IgD-negative memory B cell (primary cell): ENCODE measurements at regions not wholly inside any gene's neighbourhood (a gene's known extent, or its start where the extent isn't known, plus 50 kb on each side); places are given as distances from the start of the nearest gene placed in this dataset.

ENCODE experiments used
- H3K27ac Mint-ChIP-seq, 3 donors: one replicate each; pipeline ENCODE4 v1.8.0; 2020 to 2022; ENCODE audit warnings: mild to moderate bottlenecking in 3 of 3, mixed read lengths in 3 of 3, moderate library complexity in 1 of 3
- H3K27me3 Mint-ChIP-seq: one replicate; pipeline ENCODE4 v1.8.0; 2021; ENCODE audit warnings: mixed read lengths
- H3K36me3 Mint-ChIP-seq: one replicate; pipeline ENCODE4 v1.8.0; 2020; ENCODE audit warnings: mild to moderate bottlenecking, mixed read lengths
- H3K4me1 Mint-ChIP-seq, 3 donors: one replicate each; pipeline ENCODE4 v1.8.0; 2020 to 2022; ENCODE audit warnings: mixed read lengths in 3 of 3, mild to moderate bottlenecking in 1 of 3
- H3K4me3 Mint-ChIP-seq, 4 donors: one replicate each; pipeline ENCODE4 v1.8.0; 2020 to 2022; ENCODE audit warnings: mild to moderate bottlenecking in 4 of 4, mixed read lengths in 4 of 4, moderate library complexity in 3 of 4
- H3K9me3 Mint-ChIP-seq, 3 donors: one replicate each; pipeline ENCODE4 v1.8.0; 2020 to 2021; ENCODE audit warnings: mixed read lengths in 3 of 3, mild to moderate bottlenecking in 1 of 3

DNA sequence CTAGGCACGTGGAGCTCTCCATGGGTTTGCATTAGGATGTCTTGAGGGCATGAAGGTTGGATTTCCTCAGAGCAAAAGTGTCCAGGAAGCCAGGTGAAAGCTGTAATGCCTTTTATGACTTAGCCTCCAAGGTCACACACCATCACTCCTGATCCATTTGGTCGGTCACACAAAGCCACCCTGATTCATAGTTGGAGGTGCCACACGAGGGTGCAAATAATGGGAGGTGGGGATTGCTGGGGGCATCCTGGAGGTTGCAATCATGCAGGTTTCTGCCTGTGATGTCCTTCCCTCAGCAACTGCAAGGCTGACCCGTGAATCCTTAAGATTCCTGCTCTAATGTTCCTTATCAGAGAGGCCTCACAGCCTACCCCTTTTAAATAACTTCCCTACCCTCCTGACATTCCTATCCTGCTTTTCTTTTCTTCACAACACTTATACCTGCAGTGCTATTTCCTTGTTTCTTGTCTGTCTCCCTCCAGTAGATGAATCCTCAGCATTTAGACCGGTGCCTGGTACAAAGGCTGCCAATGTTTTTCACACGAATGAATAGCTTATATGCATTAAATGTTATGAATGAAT is 97.1 kb downstream of the LIPG start:
- no peak overlapping the region for H3K27ac Mint-ChIP-seq
- H3K27me3 Mint-ChIP-seq: peaks cover 8% of the 10 kb centered on the region
- no peaks in the 10 kb centered on the region for H3K4me1 Mint-ChIP-seq
- no peaks in the 10 kb centered on the region for H3K9me3 Mint-ChIP-seq
- H3K36me3 Mint-ChIP-seq: no peaks in the 10 kb centered on the region
- no peak overlapping the region for H3K4me3 Mint-ChIP-seq

DNA sequence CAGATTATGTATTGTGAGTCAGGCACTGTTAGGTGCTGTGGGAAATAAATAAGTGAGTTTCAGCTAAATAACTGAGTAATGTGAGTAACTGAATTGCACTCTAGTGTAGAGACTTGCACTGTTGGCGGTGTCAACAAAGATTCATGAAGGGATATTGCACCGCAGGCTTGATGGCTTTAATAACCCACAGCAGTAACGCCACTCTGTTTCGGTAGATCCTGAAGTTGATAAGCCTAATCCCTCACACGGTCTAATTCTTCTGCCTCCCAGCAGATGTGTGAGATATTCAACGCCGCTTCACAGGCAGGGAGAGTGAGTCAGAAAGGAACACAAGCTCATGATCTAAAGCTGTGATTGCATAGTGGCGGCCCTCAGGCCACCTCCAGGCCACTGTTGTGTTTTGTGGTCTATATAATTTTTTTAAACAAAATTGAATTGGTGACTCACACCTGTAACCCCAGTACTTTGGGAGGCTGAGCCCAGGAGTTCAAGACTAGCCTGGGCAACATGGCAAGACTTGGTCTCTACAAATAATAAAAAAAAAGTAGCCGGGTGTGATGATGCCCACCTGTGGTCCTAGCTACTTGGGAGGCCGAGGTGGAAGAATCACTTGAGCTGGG is 94.3 kb downstream of the LIPG start:
- Mint-ChIP-seq H3K27ac (no peak overlapping the region), H3K4me3 (no peak overlapping the region), H3K36me3 (no peaks in the 10 kb centered on the region), H3K27me3 (peaks cover 5% of the 10 kb centered on the region), H3K9me3 (no peaks in the 10 kb centered on the region), H3K4me1 (peaks cover 0 to 2% (median 0%) of the 10 kb centered on the region in 3 donors)

DNA sequence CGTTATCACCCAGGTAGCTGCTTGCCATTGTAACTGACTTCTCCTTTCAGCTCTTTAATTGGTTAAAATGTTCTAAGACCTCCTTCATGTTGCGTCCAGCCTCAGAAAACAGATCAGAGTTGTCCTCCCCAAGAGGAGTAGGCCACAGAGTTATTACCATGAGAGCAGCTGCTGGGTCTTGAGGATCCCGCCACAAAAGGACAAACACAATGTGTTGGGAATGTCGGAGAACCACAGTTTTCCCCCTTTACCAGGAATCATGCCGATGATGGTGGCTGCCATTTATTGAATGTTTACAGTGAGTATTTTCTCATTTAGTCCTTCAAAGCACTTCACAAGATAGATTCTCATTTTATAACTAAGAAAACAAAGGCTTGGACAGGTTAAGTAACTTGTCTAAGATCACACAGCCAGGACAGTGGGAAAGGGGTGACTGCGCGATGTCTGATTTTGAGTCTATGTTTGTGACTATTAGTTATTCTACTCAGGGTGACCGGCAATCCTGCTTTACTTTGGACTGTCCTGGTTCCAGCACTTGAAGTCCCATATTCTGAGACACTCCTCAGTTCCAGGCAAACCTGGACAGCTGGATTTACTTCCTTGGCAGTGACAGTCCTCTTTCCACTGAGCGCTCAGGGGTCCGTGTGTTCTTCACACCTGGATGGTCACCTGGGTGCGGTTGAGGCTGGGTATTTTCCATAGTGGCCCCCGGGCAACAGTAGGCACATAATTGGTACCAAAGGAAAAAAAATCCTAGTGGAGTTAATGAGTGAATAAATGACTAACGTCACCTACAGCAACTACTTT is 93.6 kb downstream of the LIPG start:
- no peaks in the 10 kb centered on the region for H3K36me3 Mint-ChIP-seq
- H3K27ac Mint-ChIP-seq: no peak overlapping the region
- H3K4me1 Mint-ChIP-seq: peaks cover 0 to 2% (median 0%) of the 10 kb centered on the region in 3 donors
- H3K27me3 Mint-ChIP-seq: peaks cover 2% of the 10 kb centered on the region
- H3K9me3 Mint-ChIP-seq: no peaks in the 10 kb centered on the region
- no peak overlapping the region for H3K4me3 Mint-ChIP-seq

DNA sequence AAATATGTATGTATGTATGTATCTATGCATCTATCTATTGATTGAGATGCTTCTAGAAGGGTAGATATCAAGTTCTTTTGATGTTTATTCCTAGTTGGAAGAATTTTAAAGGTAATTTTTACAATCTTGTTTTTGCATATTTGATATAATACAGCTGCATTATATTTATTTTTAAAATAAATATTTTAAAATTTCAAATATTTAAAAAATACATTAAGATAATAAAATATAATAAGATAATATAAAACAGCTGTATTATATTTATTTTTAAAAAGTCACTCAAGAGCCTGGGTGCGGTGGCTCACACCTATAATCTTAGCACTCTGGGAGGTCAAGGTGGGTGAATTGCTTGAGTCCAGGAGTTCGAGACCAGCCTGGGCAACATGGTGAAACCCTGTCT is 92.5 kb downstream of the LIPG start:
- H3K27ac Mint-ChIP-seq: no peak overlapping the region
- H3K36me3 Mint-ChIP-seq: no peaks in the 10 kb centered on the region
- no peaks in the 10 kb centered on the region for H3K9me3 Mint-ChIP-seq
- H3K27me3 Mint-ChIP-seq: peaks cover 2% of the 10 kb centered on the region
- H3K4me1 Mint-ChIP-seq: peaks cover 0 to 2% (median 0%) of the 10 kb centered on the region in 3 donors
- H3K4me3 Mint-ChIP-seq: no peak overlapping the region

DNA sequence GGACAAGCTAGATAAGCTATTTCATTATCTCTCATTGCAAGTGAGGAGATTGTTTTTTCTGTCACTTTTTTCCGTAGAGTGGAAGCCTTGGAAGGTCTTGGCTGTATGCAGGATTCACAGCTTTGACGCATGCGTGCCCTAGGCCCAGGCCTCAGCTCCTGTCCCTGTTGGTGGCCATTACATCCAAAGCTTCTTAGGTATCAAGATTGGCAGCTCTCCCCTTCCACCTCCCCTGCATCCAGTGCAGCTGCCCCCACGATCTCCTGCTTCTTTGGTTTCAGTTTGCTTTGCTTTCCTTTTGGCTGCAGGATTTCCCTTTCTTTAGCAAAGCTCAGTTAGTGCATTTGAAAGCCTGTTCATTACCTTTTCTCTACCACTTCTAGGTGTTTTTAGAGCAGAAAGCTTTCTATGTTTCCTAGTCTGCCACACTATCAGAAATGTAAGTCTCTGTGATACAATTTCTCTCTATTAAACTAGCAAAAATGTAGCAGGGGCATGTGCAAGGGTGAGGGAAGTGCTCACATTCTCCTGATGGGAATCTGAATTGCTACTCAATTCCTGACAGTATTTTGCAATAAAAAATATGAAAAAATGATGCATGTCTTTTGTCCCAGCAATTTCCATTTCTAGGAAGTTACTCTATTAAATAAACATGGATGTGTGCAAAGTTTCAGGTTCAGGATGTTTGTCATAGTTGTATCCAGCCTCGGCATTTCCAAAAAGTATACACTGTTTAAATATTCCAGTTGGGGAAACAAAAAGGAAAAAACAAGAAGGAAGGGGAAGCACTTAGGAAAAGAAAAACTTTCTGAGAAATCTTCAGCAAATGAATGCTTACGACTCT is 91.2 kb downstream of the LIPG start:
- no peak overlapping the region for H3K27ac Mint-ChIP-seq
- H3K4me3 Mint-ChIP-seq: no peak overlapping the region
- H3K36me3 Mint-ChIP-seq: no peaks in the 10 kb centered on the region

DNA sequence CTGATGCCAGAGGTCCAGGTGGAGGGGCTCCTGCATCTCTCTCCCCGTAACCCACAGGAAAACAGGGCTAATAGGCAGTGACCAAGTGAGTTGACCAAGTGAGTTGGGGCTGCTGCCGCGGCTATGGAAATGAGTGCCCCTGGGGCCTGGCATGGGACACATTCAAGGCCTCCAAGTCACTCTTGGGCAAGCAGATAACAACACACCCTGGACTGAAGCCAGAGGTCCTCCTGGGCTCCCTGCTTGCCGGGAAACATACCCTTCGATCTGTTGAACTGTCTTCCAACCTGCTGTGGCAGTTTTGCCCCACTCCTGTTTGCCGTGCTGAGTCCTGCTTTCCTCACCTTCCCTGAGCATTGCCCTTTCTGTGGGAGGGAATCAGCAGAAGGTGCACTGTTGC is 89.2 kb downstream of the LIPG start:
- Mint-ChIP-seq H3K9me3 (no peaks in the 10 kb centered on the region), H3K4me1 (peaks cover 0 to 2% (median 0%) of the 10 kb centered on the region in 3 donors), H3K36me3 (no peaks in the 10 kb centered on the region), H3K4me3 (no peak overlapping the region), H3K27ac (no peak overlapping the region), H3K27me3 (peaks cover 2% of the 10 kb centered on the region)

More for the DNA sequence above, 91.2 kb downstream of the LIPG start:
- H3K4me1 Mint-ChIP-seq: peaks cover 0 to 2% (median 0%) of the 10 kb centered on the region in 3 donors
- H3K9me3 Mint-ChIP-seq: no peaks in the 10 kb centered on the region
- H3K27me3 Mint-ChIP-seq: peaks cover 2% of the 10 kb centered on the region

DNA sequence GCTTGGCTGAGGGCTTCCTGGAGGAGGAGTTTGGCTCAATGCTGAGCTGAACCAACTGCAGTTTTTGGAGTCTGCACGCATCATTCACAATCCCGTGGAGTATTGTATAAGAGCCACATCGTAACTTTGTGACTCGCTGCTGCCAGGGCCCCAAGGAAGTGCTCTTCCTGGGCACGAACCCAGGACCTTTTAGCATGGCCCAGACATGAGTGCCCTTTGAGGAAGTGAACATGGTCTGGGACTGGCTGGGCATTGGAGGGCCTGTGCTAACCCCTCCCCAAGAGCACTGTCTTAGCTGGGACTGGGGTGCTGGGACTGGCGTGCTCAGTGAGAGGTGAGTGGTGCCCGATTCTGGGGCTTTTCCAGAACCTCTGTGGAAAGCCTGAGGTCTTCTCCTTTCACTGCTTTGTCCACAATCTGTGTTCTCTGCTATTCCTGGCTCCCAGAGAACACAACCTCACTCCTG is 88.6 kb downstream of the LIPG start:
- no peak overlapping the region for H3K27ac Mint-ChIP-seq
- H3K36me3 Mint-ChIP-seq: no peaks in the 10 kb centered on the region
- H3K4me3 Mint-ChIP-seq: no peak overlapping the region
- no peaks in the 10 kb centered on the region for H3K9me3 Mint-ChIP-seq
- peaks cover 2% of the 10 kb centered on the region for H3K27me3 Mint-ChIP-seq
- H3K4me1 Mint-ChIP-seq: peaks cover 0 to 2% (median 0%) of the 10 kb centered on the region in 3 donors

DNA sequence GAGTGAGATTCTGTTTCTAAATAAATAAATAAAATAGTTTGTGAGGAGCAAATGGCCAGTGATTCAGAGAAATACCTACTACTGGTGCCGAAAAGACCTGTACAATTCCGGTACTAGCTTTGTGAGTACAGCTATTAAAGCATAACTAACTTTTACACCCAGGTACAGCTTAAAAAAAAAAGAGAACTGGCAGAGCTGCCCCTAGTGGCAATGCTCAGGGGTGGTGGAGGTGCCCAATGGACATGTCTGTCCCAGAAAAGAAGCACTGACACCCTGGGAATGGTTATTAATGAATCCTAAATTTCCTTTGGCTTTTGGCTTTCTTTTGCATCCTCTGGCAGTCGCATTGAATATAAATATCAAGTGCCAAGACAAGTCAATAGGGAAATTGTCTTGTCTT is 87.0 kb downstream of the LIPG start:
- no peak overlapping the region for H3K27ac Mint-ChIP-seq
- H3K4me1 Mint-ChIP-seq: peaks cover 0 to 2% (median 0%) of the 10 kb centered on the region in 3 donors
- no peak overlapping the region for H3K4me3 Mint-ChIP-seq

More for the DNA sequence above, 87.0 kb downstream of the LIPG start:
- peaks cover 3% of the 10 kb centered on the region for H3K27me3 Mint-ChIP-seq
- H3K36me3 Mint-ChIP-seq: no peaks in the 10 kb centered on the region
- no peaks in the 10 kb centered on the region for H3K9me3 Mint-ChIP-seq
